Adrenal gland (tissue), 5 donors: ENCODE measurements at regions not wholly inside any gene's neighbourhood (a gene's known extent, or its start where the extent isn't known, plus 50 kb on each side); places are given as distances from the start of the nearest gene placed in this dataset.

Experiments
- POLR2A ChIP-seq, 2 donors: fragments of 450-650 bp; IDR thresholded peaks; one replicate each; pipeline ENCODE4 v1.6.1; 2017; ENCODE audit warnings: antibody characterized with exemption in 2 of 2, mild to moderate bottlenecking in 2 of 2, moderate library complexity in 1 of 2
- TF ChIP-seq, protein P1 (sequence below), 6 experiments: fragments of 450-650 bp in 4 of 6; fragments of 200-600 bp in 2 of 6; sonication (generic) in 1 of 6; IDR thresholded peaks; 1 replicate in 5 of 6; 2 replicates in 1 of 6; pipeline versions ENCODE4 v1.5.1 to v1.8.0; 2016 to 2021; ENCODE audit warnings: antibody characterized with exemption in 6 of 6, mild to moderate bottlenecking in 2 of 6, moderate library complexity in 1 of 6
- donor health status: DM: no; HTN: no; CAD: no.

DNA sequence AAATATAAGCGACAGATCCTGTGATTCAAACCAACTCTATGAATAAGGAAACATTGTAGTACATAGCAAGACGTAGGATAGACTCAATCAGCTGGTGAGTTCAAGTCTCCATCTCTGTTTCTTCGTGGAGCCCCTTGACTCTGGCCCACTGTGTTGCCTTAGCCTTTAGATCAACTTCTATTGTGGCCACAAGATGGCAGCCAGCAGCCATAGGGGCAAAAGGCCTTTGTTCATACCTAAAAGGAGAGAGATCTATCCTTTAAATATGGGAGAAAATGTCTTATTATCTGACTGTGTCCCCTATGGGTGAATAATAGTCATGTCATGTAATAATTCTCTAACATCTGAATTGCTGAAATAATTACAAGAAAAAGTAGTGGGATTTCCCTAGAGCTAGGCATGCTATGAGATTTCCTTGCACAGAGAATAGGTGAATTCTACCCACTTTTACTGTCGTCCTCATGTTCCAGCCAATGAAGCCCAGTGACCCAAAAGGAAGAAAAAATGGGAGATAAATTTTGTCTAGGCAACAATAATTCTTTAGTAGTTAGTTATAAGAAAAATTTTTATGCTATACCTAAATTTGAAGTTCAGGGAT is 129.4 kb downstream of the PCDH20 start:
- TF ChIP-seq, protein P1, sequence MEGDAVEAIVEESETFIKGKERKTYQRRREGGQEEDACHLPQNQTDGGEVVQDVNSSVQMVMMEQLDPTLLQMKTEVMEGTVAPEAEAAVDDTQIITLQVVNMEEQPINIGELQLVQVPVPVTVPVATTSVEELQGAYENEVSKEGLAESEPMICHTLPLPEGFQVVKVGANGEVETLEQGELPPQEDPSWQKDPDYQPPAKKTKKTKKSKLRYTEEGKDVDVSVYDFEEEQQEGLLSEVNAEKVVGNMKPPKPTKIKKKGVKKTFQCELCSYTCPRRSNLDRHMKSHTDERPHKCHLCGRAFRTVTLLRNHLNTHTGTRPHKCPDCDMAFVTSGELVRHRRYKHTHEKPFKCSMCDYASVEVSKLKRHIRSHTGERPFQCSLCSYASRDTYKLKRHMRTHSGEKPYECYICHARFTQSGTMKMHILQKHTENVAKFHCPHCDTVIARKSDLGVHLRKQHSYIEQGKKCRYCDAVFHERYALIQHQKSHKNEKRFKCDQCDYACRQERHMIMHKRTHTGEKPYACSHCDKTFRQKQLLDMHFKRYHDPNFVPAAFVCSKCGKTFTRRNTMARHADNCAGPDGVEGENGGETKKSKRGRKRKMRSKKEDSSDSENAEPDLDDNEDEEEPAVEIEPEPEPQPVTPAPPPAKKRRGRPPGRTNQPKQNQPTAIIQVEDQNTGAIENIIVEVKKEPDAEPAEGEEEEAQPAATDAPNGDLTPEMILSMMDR (IDR thresholded peaks at IDR 0.05): peak in 1 of 6 experiments; percentile 9
- no peak for TF ChIP-seq POLR2A (IDR thresholded peaks at IDR 0.05)
